GM12878 (cell line): ENCODE measurements at regions not wholly inside any gene's neighbourhood (a gene's known extent, or its start where the extent isn't known, plus 50 kb on each side); places are given as distances from the start of the nearest gene placed in this dataset.

Source experiments
- ATAC-seq: fragments of 200-7000 bp; cut with Tn5 transposase; 3 replicates; pipeline ENCODE4 v1.9.1; 2020; ENCODE audit warnings: mild to moderate bottlenecking, moderate library complexity
- BruUV-seq: library from RNA; stranded (reverse); fragments of 400-500 nt; replicated peaks from 2 replicates; lab custom pipeline; 2021; lab: Mats Ljungman, UMichigan
- CTCF ChIA-PET: fragments of 300-600 bp; sonication (Branson Sonifier 250); formaldehyde crosslinking; extraction: SDS; loops from one replicate; lab custom pipeline; 2021; ENCODE audit warnings: inconsistent platforms; lab: Yijun Ruan, JAX
- POLR2A ChIA-PET: fragments of 350-600 bp; formaldehyde crosslinking; extraction: SDS; loops from one replicate; lab custom pipeline; 2021; ENCODE audit warnings: inconsistent platforms; lab: Charles Lee
- RAD21 ChIA-PET: fragments of 300-600 bp; sonication (Branson Sonifier 250); formaldehyde crosslinking; loops from one replicate; lab custom pipeline; 2023; ENCODE audit warnings: antibody characterized with exemption; ENCODE audit not compliant: unreplicated experiment; lab: Charles Lee
- SMC1A ChIA-PET: fragments of 300-600 bp; sonication (Branson Sonifier 250); formaldehyde crosslinking; loops from one replicate; lab custom pipeline; 2023; ENCODE audit not compliant: unreplicated experiment, uncharacterized antibody; lab: Charles Lee
- DNase-seq: peaks from one replicate; pipeline ENCODE4 v3.0.0-alpha.2; 2011; ENCODE audit warnings: low read depth, low spot score
- FAIRE-seq: peaks from 3 replicates; lab custom pipeline; 2011; peaks lifted over from hg19 to GRCh38; lab: Jason Lieb, UNC
- H2AFZ ChIP-seq: 2 replicates; pipeline ENCODE4 v1.6.0; 2011; ENCODE audit warnings: low read depth, low read length, control low read depth; ENCODE audit not compliant: control insufficient read depth
- H3K27ac ChIP-seq: 2 replicates; pipeline ENCODE4 v1.5.1; 2011; ENCODE audit warnings: control low read depth; ENCODE audit not compliant: control insufficient read depth, insufficient read depth
- H3K27me3 ChIP-seq, 2 experiments: replicated peaks in 1 of 2; 2 replicates each; pipeline versions ENCODE4 v1.6.0 to v1.6.1; 2011; ENCODE audit warnings: low read length in 1 of 2; ENCODE audit not compliant: control insufficient read depth in 2 of 2, insufficient read depth in 2 of 2
- H3K36me3 ChIP-seq, 2 experiments: 2 replicates each; pipeline ENCODE4 v1.5.1; 2011; ENCODE audit warnings: low read length in 1 of 2; ENCODE audit not compliant: control insufficient read depth in 2 of 2, insufficient read depth in 2 of 2
- H3K4me1 ChIP-seq: 2 replicates; pipeline ENCODE4 v1.6.1; 2011; ENCODE audit warnings: mild to moderate bottlenecking, low read length, moderate library complexity, mixed read lengths; ENCODE audit not compliant: control insufficient read depth, insufficient read depth
- H3K4me2 ChIP-seq: 2 replicates; pipeline ENCODE4 v1.6.0; 2011; ENCODE audit warnings: control low read depth; ENCODE audit not compliant: control insufficient read depth, insufficient read depth
- H3K4me3 ChIP-seq: fragments of 200-600 bp; sonication (generic); 2 replicates; pipeline ENCODE4 v1.5.1; 2016
- H3K79me2 ChIP-seq: 2 replicates; pipeline ENCODE4 v1.6.0; 2011; ENCODE audit warnings: low read length; ENCODE audit not compliant: control insufficient read depth, insufficient read depth
- H3K9ac ChIP-seq: 2 replicates; pipeline ENCODE4 v1.8.0; 2011; ENCODE audit warnings: low read length, control low read depth, mixed read lengths; ENCODE audit not compliant: control insufficient read depth, insufficient read depth
- H3K9me3 ChIP-seq: replicated peaks from 3 replicates; pipeline ENCODE4 v1.5.1; 2011; ENCODE audit warnings: mild to moderate bottlenecking, low read length; ENCODE audit not compliant: control insufficient read depth, insufficient read depth
- H4K20me1 ChIP-seq: 2 replicates; pipeline ENCODE4 v1.6.0; 2011; ENCODE audit not compliant: control insufficient read depth, insufficient read depth
- CBX3 ChIP-seq: fragments of 200-600 bp; sonication (generic); IDR thresholded peaks from 2 replicates; pipeline ENCODE4 v1.6.1; 2016; ENCODE audit warnings: low read depth, borderline replicate concordance
- CREB1 ChIP-seq: IDR thresholded peaks from 2 replicates; pipeline ENCODE4 v1.6.1; 2012; ENCODE audit warnings: low read depth, mild to moderate bottlenecking, inconsistent platforms
- PAX5 ChIP-seq: IDR thresholded peaks from 2 replicates; pipeline ENCODE4 v1.6.1; 2011; ENCODE audit warnings: low read depth, low read length, borderline replicate concordance
- PBX3 ChIP-seq: IDR thresholded peaks from 2 replicates; pipeline ENCODE4 v1.6.1; 2011; ENCODE audit warnings: mild to moderate bottlenecking, low read depth, low read length, moderate library complexity; ENCODE audit not compliant: insufficient replicate concordance
- RFX5 ChIP-seq: IDR thresholded peaks from 2 replicates; pipeline ENCODE4 v1.6.1; 2011; ENCODE audit warnings: low read depth, low read length, improper control_type of control experiment
- SUZ12 ChIP-seq: fragments of 200-600 bp; sonication (generic); IDR thresholded peaks from one replicate; pipeline ENCODE4 v1.6.1; 2018; ENCODE audit warnings: antibody characterized with exemption, mild to moderate bottlenecking; ENCODE audit not compliant: unreplicated experiment
- WGBS: methylation state at CpG from one replicate; pipeline ENCODE4 v1.1.6; 2016; ENCODE audit warnings: low lambda C conversion rate; ENCODE audit not compliant: insufficient replicate concordance, insufficient coverage; ENCODE audit errors: missing lambda C conversion rate; 5-methylcytosine and 5-hydroxymethylcytosine counted together
- in situ Hi-C: fragments of 300-500 bp; cut with MboI; formaldehyde crosslinking; loops from 9 replicates; pipeline ENCODE4 v1.14.3; 2018; ENCODE audit warnings: mixed read lengths
- intact Hi-C: fragments of 100-400 bp; cut with micrococcal nuclease; formaldehyde crosslinking; loops from one replicate; pipeline ENCODE4 v1.14.2; 2022; ENCODE audit not compliant: unreplicated experiment
- TF ChIP-seq, protein P1 (sequence below): fragments of 450-650 bp; formaldehyde crosslinking; IDR thresholded peaks from 2 replicates; pipeline ENCODE4 v1.4.0; 2020; ENCODE audit warnings: mild to moderate bottlenecking, moderate library complexity

- 29% methylated on average over 3 of the region's 3 CpGs for WGBS
- intact Hi-C loops (no loop called here), in situ Hi-C loops (no loop called here)
- Histone ChIP-seq H3K9me3 (no peaks in the 10 kb centered on the region), H3K4me3 (no peak overlapping the region), H3K79me2 (no peaks in the 10 kb centered on the region), H3K4me2 (no peak overlapping the region), H3K36me3 (no peaks in the 10 kb centered on the region), H2AFZ (no peak overlapping the region), H4K20me1 (no peaks in the 10 kb centered on the region), H3K27ac (no peak overlapping the region), H3K27me3 (no peaks in the 10 kb centered on the region), H3K9ac (no peak overlapping the region), H3K4me1 (no peaks in the 10 kb centered on the region)
- SMC1A ChIA-PET = no interaction called here
- RAD21 ChIA-PET = no interaction called here
- no TSS peak for BruUV-seq
- CTCF ChIA-PET = interaction anchor here (1.3 kb wide), 1 partner anchor 55 kb away, joined by 3 read pairs; no protein-coding TSS in a partner anchor
- FAIRE-seq = no peak
- no peak for DNase-seq
- TF ChIP-seq CREB1 (no peak), SUZ12 (no peak), CBX3 (no peak), RFX5 (no peak), PAX5 (no peak), PBX3 (no peak)
- TF ChIP-seq, protein P1, sequence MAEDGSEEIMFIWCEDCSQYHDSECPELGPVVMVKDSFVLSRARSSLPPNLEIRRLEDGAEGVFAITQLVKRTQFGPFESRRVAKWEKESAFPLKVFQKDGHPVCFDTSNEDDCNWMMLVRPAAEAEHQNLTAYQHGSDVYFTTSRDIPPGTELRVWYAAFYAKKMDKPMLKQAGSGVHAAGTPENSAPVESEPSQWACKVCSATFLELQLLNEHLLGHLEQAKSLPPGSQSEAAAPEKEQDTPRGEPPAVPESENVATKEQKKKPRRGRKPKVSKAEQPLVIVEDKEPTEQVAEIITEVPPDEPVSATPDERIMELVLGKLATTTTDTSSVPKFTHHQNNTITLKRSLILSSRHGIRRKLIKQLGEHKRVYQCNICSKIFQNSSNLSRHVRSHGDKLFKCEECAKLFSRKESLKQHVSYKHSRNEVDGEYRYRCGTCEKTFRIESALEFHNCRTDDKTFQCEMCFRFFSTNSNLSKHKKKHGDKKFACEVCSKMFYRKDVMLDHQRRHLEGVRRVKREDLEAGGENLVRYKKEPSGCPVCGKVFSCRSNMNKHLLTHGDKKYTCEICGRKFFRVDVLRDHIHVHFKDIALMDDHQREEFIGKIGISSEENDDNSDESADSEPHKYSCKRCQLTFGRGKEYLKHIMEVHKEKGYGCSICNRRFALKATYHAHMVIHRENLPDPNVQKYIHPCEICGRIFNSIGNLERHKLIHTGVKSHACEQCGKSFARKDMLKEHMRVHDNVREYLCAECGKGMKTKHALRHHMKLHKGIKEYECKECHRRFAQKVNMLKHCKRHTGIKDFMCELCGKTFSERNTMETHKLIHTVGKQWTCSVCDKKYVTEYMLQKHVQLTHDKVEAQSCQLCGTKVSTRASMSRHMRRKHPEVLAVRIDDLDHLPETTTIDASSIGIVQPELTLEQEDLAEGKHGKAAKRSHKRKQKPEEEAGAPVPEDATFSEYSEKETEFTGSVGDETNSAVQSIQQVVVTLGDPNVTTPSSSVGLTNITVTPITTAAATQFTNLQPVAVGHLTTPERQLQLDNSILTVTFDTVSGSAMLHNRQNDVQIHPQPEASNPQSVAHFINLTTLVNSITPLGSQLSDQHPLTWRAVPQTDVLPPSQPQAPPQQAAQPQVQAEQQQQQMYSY (CRISPR knock-in tag) = no peak
- ATAC-seq = no peak
- POLR2A ChIA-PET = no interaction called here
Observed at GRCh38 chr15:55084216-55084615, 112.5 kb downstream of the RSL24D1 start.
